HL-60 (cell line): ENCODE measurements at regions not wholly inside any gene's neighbourhood (a gene's known extent, or its start where the extent isn't known, plus 50 kb on each side); places are given as distances from the start of the nearest gene placed in this dataset.

Experiments used
- CTCF ChIP-seq: IDR thresholded peaks from one replicate; pipeline ENCODE4 v1.5.1; 2011; ENCODE audit warnings: low read length, control low read depth, inconsistent platforms; ENCODE audit not compliant: insufficient read depth
- POLR2AphosphoS5 ChIP-seq: IDR thresholded peaks from 2 replicates; pipeline ENCODE4 v1.6.1; 2012; ENCODE audit warnings: low read depth
- REST ChIP-seq: IDR thresholded peaks from 2 replicates; pipeline ENCODE4 v1.6.1; 2012; ENCODE audit warnings: low read depth; ENCODE audit not compliant: insufficient replicate concordance

- TF ChIP-seq CTCF, result no peak
- TF ChIP-seq POLR2AphosphoS5, result no peak
- TF ChIP-seq REST, result no peak
These were observed 512.2 kb downstream of the CD109 start for GRCh38 chr6:74208239-74208638.
